Esophagus muscularis mucosa (tissue), 4 donors: ENCODE measurements at regions not wholly inside any gene's neighbourhood (a gene's known extent, or its start where the extent isn't known, plus 50 kb on each side); places are given as distances from the start of the nearest gene placed in this dataset.

ENCODE experiments used
- DNase-seq: peaks from one replicate; pipeline ENCODE4 v3.0.0-alpha.2; 2017; ENCODE audit errors: extremely low spot score
- H3K27ac ChIP-seq, 4 donors: fragments of 200-600 bp; sonication (generic); replicated peaks in 1 of 4; 1 replicate in 3 of 4; 2 replicates in 1 of 4; pipeline ENCODE4 v1.5.1; 2016 to 2019; ENCODE audit warnings: mild to moderate bottlenecking in 1 of 4
- H3K27me3 ChIP-seq, 4 donors: fragments of 200-600 bp; sonication (generic); one replicate each; pipeline versions ENCODE4 v1.5.1 to v1.6.0; 2016 to 2019
- H3K36me3 ChIP-seq, 4 donors: fragments of 200-600 bp; sonication (generic); one replicate each; pipeline ENCODE4 v1.5.1; 2016 to 2019
- H3K4me1 ChIP-seq, 4 donors: fragments of 200-600 bp; sonication (generic); one replicate each; pipeline ENCODE4 v1.5.1; 2016 to 2019
- H3K4me3 ChIP-seq, 4 donors: fragments of 200-600 bp; sonication (generic); 1 replicate in 2 of 4; 2 replicates in 2 of 4; pipeline ENCODE4 v1.5.1; 2016 to 2019; ENCODE audit warnings: mild to moderate bottlenecking in 4 of 4, moderate library complexity in 1 of 4
- H3K9me3 ChIP-seq, 4 donors: fragments of 200-600 bp; sonication (generic); 1 replicate in 3 of 4; 2 replicates in 1 of 4; pipeline ENCODE4 v1.5.1; 2016 to 2019
- CTCF ChIP-seq, 3 experiments: fragments of 200-600 bp in 2 of 3; fragments of 450-650 bp in 1 of 3; sonication (generic) in 2 of 3; IDR thresholded peaks; one replicate each; pipeline ENCODE4 v1.5.1; 2017 to 2019; ENCODE audit warnings: antibody characterized with exemption in 3 of 3, mild to moderate bottlenecking in 2 of 3, moderate library complexity in 1 of 3
- EP300 ChIP-seq: sonication (generic); formaldehyde crosslinking; IDR thresholded peaks from one replicate; pipeline ENCODE4 v1.6.1; 2017; ENCODE audit warnings: antibody characterized with exemption
- POLR2A ChIP-seq: fragments of 450-650 bp; IDR thresholded peaks from one replicate; pipeline ENCODE4 v1.6.1; 2017; ENCODE audit warnings: antibody characterized with exemption, moderate library complexity, mild to moderate bottlenecking, low read depth
- POLR2AphosphoS5 ChIP-seq, 2 donors: sonication (generic); formaldehyde crosslinking; IDR thresholded peaks; one replicate each; pipeline ENCODE4 v1.6.1; 2017; ENCODE audit warnings: antibody characterized with exemption in 2 of 2
- WGBS: methylation state at CpG from one replicate; pipeline ENCODE4 v1.1.5; 2018; 5-methylcytosine and 5-hydroxymethylcytosine counted together
- intact Hi-C: fragments of 100-400 bp; cut with DNase I; formaldehyde crosslinking; loops from one replicate; pipeline ENCODE4 v1.15.1; 2023

- WGBS = 99% methylated on average over 7 of the region's 7 CpGs
- Histone ChIP-seq H3K4me1 (peaks cover 5 to 12% (median 12%) of the 10 kb centered on the region in 4 donors), H3K4me3 (no peak overlapping the region), H3K27me3 (no peaks in the 10 kb centered on the region), H3K9me3 (no peaks in the 10 kb centered on the region), H3K27ac (no peak overlapping the region), H3K36me3 (no peaks in the 10 kb centered on the region)
- intact Hi-C loops = no loop called here
- no peak for TF ChIP-seq CTCF (IDR thresholded peaks at IDR 0.05)
- no peak for TF ChIP-seq POLR2AphosphoS5 (IDR thresholded peaks at IDR 0.05)
- no peak for TF ChIP-seq POLR2A
- no peak for TF ChIP-seq EP300
- peak; percentile 45 for DNase-seq
Observed at GRCh38 chr7:47073284-47073683, 508.6 kb downstream of the TNS3 start.

GRCh38 chr7:47071866-47072265 is 510.0 kb downstream of the TNS3 start:
- Histone ChIP-seq H3K4me3 (no peak overlapping the region), H3K36me3 (no peaks in the 10 kb centered on the region), H3K27ac (no peak overlapping the region), H3K4me1 (peaks cover 5 to 12% (median 12%) of the 10 kb centered on the region in 4 donors), H3K27me3 (no peaks in the 10 kb centered on the region), H3K9me3 (no peaks in the 10 kb centered on the region)
- no peak for TF ChIP-seq POLR2AphosphoS5 (IDR thresholded peaks at IDR 0.05)
- no peak for TF ChIP-seq EP300
- TF ChIP-seq CTCF (IDR thresholded peaks at IDR 0.05) = no peak
- TF ChIP-seq POLR2A = no peak
- 82% methylated on average over 3 of the region's 3 CpGs for WGBS
- intact Hi-C loops = no loop called here
- DNase-seq = peak; percentile 64

- no peak for TF ChIP-seq EP300
- TF ChIP-seq POLR2AphosphoS5 (IDR thresholded peaks at IDR 0.05) = no peak
- TF ChIP-seq CTCF (IDR thresholded peaks at IDR 0.05) = no peak
- no peak for TF ChIP-seq POLR2A
- Histone ChIP-seq H3K36me3 (no peaks in the 10 kb centered on the region), H3K4me1 (peaks cover under 1 to 2% (median 2%) of the 10 kb centered on the region in 4 donors), H3K4me3 (no peak overlapping the region), H3K27me3 (no peaks in the 10 kb centered on the region), H3K27ac (no peak overlapping the region), H3K9me3 (no peaks in the 10 kb centered on the region)
- intact Hi-C loops = no loop called here
- WGBS = 86% methylated on average over 15 of the region's 15 CpGs
- peak; percentile 80 for DNase-seq
Observed at GRCh38 chr7:47069385-47070076, 512.4 kb downstream of the TNS3 start.

GRCh38 chr7:47066976-47067614 is 514.8 kb downstream of the TNS3 start:
- no peaks in the 10 kb centered on the region for H3K4me1 ChIP-seq
- no peaks in the 10 kb centered on the region for H3K9me3 ChIP-seq
- TF ChIP-seq POLR2AphosphoS5 (IDR thresholded peaks at IDR 0.05) = no peak
- TF ChIP-seq CTCF (IDR thresholded peaks at IDR 0.05) = no peak
- TF ChIP-seq EP300 = no peak
- no peak for TF ChIP-seq POLR2A
- intact Hi-C loops = no loop called here
- WGBS = 90% methylated on average over 9 of the region's 9 CpGs
- no peaks in the 10 kb centered on the region for H3K27me3 ChIP-seq
- no peaks in the 10 kb centered on the region for H3K36me3 ChIP-seq
- no peak overlapping the region for H3K27ac ChIP-seq
- peak; percentile 64 for DNase-seq
- H3K4me3 ChIP-seq = no peak overlapping the region
